GM12878 (cell line): ENCODE measurements at regions not wholly inside any gene's neighbourhood (a gene's known extent, or its start where the extent isn't known, plus 50 kb on each side); places are given as distances from the start of the nearest gene placed in this dataset.

Source experiments
- ATAC-seq: fragments of 200-7000 bp; cut with Tn5 transposase; 3 replicates; pipeline ENCODE4 v1.9.1; 2020; ENCODE audit warnings: mild to moderate bottlenecking, moderate library complexity
- BruUV-seq: library from RNA; stranded (reverse); fragments of 400-500 nt; replicated peaks from 2 replicates; lab custom pipeline; 2021; lab: Mats Ljungman, UMichigan
- CTCF ChIA-PET: fragments of 300-600 bp; sonication (Branson Sonifier 250); formaldehyde crosslinking; extraction: SDS; loops from one replicate; lab custom pipeline; 2021; ENCODE audit warnings: inconsistent platforms; lab: Yijun Ruan, JAX
- POLR2A ChIA-PET: fragments of 350-600 bp; formaldehyde crosslinking; extraction: SDS; loops from one replicate; lab custom pipeline; 2021; ENCODE audit warnings: inconsistent platforms; lab: Charles Lee
- RAD21 ChIA-PET: fragments of 300-600 bp; sonication (Branson Sonifier 250); formaldehyde crosslinking; loops from one replicate; lab custom pipeline; 2023; ENCODE audit warnings: antibody characterized with exemption; ENCODE audit not compliant: unreplicated experiment; lab: Charles Lee
- SMC1A ChIA-PET: fragments of 300-600 bp; sonication (Branson Sonifier 250); formaldehyde crosslinking; loops from one replicate; lab custom pipeline; 2023; ENCODE audit not compliant: unreplicated experiment, uncharacterized antibody; lab: Charles Lee
- DNase-seq: peaks from one replicate; pipeline ENCODE4 v3.0.0-alpha.2; 2011; ENCODE audit warnings: low read depth, low spot score
- FAIRE-seq: peaks from 3 replicates; lab custom pipeline; 2011; peaks lifted over from hg19 to GRCh38; lab: Jason Lieb, UNC
- H2AFZ ChIP-seq: 2 replicates; pipeline ENCODE4 v1.6.0; 2011; ENCODE audit warnings: low read depth, low read length, control low read depth; ENCODE audit not compliant: control insufficient read depth
- H3K27ac ChIP-seq: 2 replicates; pipeline ENCODE4 v1.5.1; 2011; ENCODE audit warnings: control low read depth; ENCODE audit not compliant: control insufficient read depth, insufficient read depth
- H3K27me3 ChIP-seq, 2 experiments: replicated peaks in 1 of 2; 2 replicates each; pipeline versions ENCODE4 v1.6.0 to v1.6.1; 2011; ENCODE audit warnings: low read length in 1 of 2; ENCODE audit not compliant: control insufficient read depth in 2 of 2, insufficient read depth in 2 of 2
- H3K36me3 ChIP-seq, 2 experiments: 2 replicates each; pipeline ENCODE4 v1.5.1; 2011; ENCODE audit warnings: low read length in 1 of 2; ENCODE audit not compliant: control insufficient read depth in 2 of 2, insufficient read depth in 2 of 2
- H3K4me1 ChIP-seq: 2 replicates; pipeline ENCODE4 v1.6.1; 2011; ENCODE audit warnings: mild to moderate bottlenecking, low read length, moderate library complexity, mixed read lengths; ENCODE audit not compliant: control insufficient read depth, insufficient read depth
- H3K4me2 ChIP-seq: 2 replicates; pipeline ENCODE4 v1.6.0; 2011; ENCODE audit warnings: control low read depth; ENCODE audit not compliant: control insufficient read depth, insufficient read depth
- H3K4me3 ChIP-seq: fragments of 200-600 bp; sonication (generic); 2 replicates; pipeline ENCODE4 v1.5.1; 2016
- H3K79me2 ChIP-seq: 2 replicates; pipeline ENCODE4 v1.6.0; 2011; ENCODE audit warnings: low read length; ENCODE audit not compliant: control insufficient read depth, insufficient read depth
- H3K9ac ChIP-seq: 2 replicates; pipeline ENCODE4 v1.8.0; 2011; ENCODE audit warnings: low read length, control low read depth, mixed read lengths; ENCODE audit not compliant: control insufficient read depth, insufficient read depth
- H3K9me3 ChIP-seq: replicated peaks from 3 replicates; pipeline ENCODE4 v1.5.1; 2011; ENCODE audit warnings: mild to moderate bottlenecking, low read length; ENCODE audit not compliant: control insufficient read depth, insufficient read depth
- H4K20me1 ChIP-seq: 2 replicates; pipeline ENCODE4 v1.6.0; 2011; ENCODE audit not compliant: control insufficient read depth, insufficient read depth
- CHD1 ChIP-seq: IDR thresholded peaks from 2 replicates; pipeline ENCODE4 v1.6.1; 2012; ENCODE audit warnings: low read depth, low read length, improper control_type of control experiment
- E2F4 ChIP-seq: IDR thresholded peaks from 2 replicates; pipeline ENCODE4 v1.6.1; 2012; ENCODE audit warnings: low read depth, low read length, improper control_type of control experiment
- ESRRA ChIP-seq: IDR thresholded peaks from 2 replicates; pipeline ENCODE4 v1.6.1; 2012; ENCODE audit warnings: mild to moderate bottlenecking, low read length, improper control_type of control experiment
- FOS ChIP-seq: IDR thresholded peaks from 3 replicates; pipeline ENCODE4 v1.6.1; 2011; ENCODE audit warnings: borderline replicate concordance; ENCODE audit not compliant: insufficient read length; ENCODE audit errors: extremely low read depth
- HDAC2 ChIP-seq: fragments of 200-600 bp; sonication (generic); IDR thresholded peaks from 2 replicates; pipeline ENCODE4 v1.6.1; 2017
- LARP7 ChIP-seq: fragments of 450-650 bp; IDR thresholded peaks from 2 replicates; pipeline ENCODE4 v1.6.1; 2017; ENCODE audit warnings: mild to moderate bottlenecking
- MEF2A ChIP-seq: IDR thresholded peaks from 2 replicates; pipeline ENCODE4 v1.6.1; 2011; ENCODE audit warnings: low read depth, mild to moderate bottlenecking, low read length, moderate library complexity; ENCODE audit not compliant: insufficient read depth
- MEF2B ChIP-seq: fragments of 450-650 bp; IDR thresholded peaks from 2 replicates; pipeline ENCODE4 v1.6.1; 2018; ENCODE audit warnings: mild to moderate bottlenecking, moderate library complexity; ENCODE audit not compliant: partially characterized antibody, poor library complexity, severe bottlenecking
- PRDM15 ChIP-seq: fragments of 450-650 bp; formaldehyde crosslinking; IDR thresholded peaks from 2 replicates; pipeline ENCODE4 v1.4.0; 2020; ENCODE audit warnings: mild to moderate bottlenecking, moderate library complexity
- SREBF1 ChIP-seq: IDR thresholded peaks from 2 replicates; pipeline ENCODE4 v1.6.1; 2012; ENCODE audit warnings: mild to moderate bottlenecking, low read length
- WGBS: methylation state at CpG from one replicate; pipeline ENCODE4 v1.1.6; 2016; ENCODE audit warnings: low lambda C conversion rate; ENCODE audit not compliant: insufficient replicate concordance, insufficient coverage; ENCODE audit errors: missing lambda C conversion rate; 5-methylcytosine and 5-hydroxymethylcytosine counted together
- in situ Hi-C: fragments of 300-500 bp; cut with MboI; formaldehyde crosslinking; loops from 9 replicates; pipeline ENCODE4 v1.14.3; 2018; ENCODE audit warnings: mixed read lengths
- intact Hi-C: fragments of 100-400 bp; cut with micrococcal nuclease; formaldehyde crosslinking; loops from one replicate; pipeline ENCODE4 v1.14.2; 2022; ENCODE audit not compliant: unreplicated experiment

GRCh38 chr4:79083406-79084010 lies 144.3 kb upstream of the PAQR3 start:
- Histone ChIP-seq H3K79me2 (no peaks in the 10 kb centered on the region), H4K20me1 (no peaks in the 10 kb centered on the region), H2AFZ (no peak overlapping the region), H3K4me2 (no peak overlapping the region), H3K4me1 (no peaks in the 10 kb centered on the region), H3K27ac (no peak overlapping the region), H3K36me3 (no peaks in the 10 kb centered on the region), H3K9ac (no peak overlapping the region), H3K9me3 (no peaks in the 10 kb centered on the region), H3K27me3 (no peaks in the 10 kb centered on the region), H3K4me3 (no peak overlapping the region)
- in situ Hi-C loops (no loop called here), intact Hi-C loops (no loop called here)
- DNase-seq (no peak), ATAC-seq (no peak), FAIRE-seq (no peak)
- RAD21 ChIA-PET, result no interaction called here
- WGBS, result 20% methylated on average over 2 of the region's 2 CpGs
- POLR2A ChIA-PET, result no interaction called here
- TF ChIP-seq SREBF1 (no peak), MEF2B (no peak), PRDM15 (no peak), MEF2A (no peak), LARP7 (no peak), E2F4 (no peak), ESRRA (no peak), HDAC2 (no peak), FOS (no peak), CHD1 (no peak)
- CTCF ChIA-PET, result no interaction called here
- SMC1A ChIA-PET, result interaction anchor here (1.0 kb wide), 1 partner anchor 65 kb away, joined by 3 read pairs; no protein-coding TSS in a partner anchor
- no TSS peak for BruUV-seq
